ENCODE measurements at regions not wholly inside any gene's neighbourhood (a gene's known extent, or its start where the extent isn't known, plus 50 kb on each side); places are given as distances from the start of the nearest gene placed in this dataset.
"Not testable (repeated sequence)": the region's sequence is repeated elsewhere in the genome, so short reads cannot be mapped to it uniquely, and the experiment has no call there.

GRCh38 chr2:128591022-128591860 is 272.6 kb upstream of the HS6ST1 start:
- no peak overlapping the region for H3K4me3 ChIP-seq (ENCODE audit: low read depth, low read length)

GRCh38 chr2:128591861-128592822 is 273.5 kb upstream of the HS6ST1 start:
- no peak overlapping the region for H3K4me3 ChIP-seq (ENCODE audit: low read depth, low read length)

GRCh38 chr2:128593518-128593878 is 274.8 kb upstream of the HS6ST1 start:
- no peak overlapping the region for H3K4me3 ChIP-seq (ENCODE audit: low read depth, low read length)

- no peak overlapping the region for H3K4me3 ChIP-seq (ENCODE audit: low read depth, low read length)
Measured at GRCh38 chr2:128593879-128594650, 275.4 kb upstream of the HS6ST1 start.

- H3K4me3 ChIP-seq (ENCODE audit: low read depth, low read length), result no peak overlapping the region
Measured at GRCh38 chr2:128594651-128594910, 275.9 kb upstream of the HS6ST1 start.

- no peak overlapping the region for H3K4me3 ChIP-seq (ENCODE audit: low read depth, low read length)
Measured at GRCh38 chr2:128594953-128595677, 276.4 kb upstream of the HS6ST1 start.

- no peak overlapping the region for H3K4me3 ChIP-seq (ENCODE audit: low read depth, low read length)
Measured at GRCh38 chr2:128595763-128596395, 277.2 kb upstream of the HS6ST1 start.

- no peak overlapping the region for H3K4me3 ChIP-seq (ENCODE audit: low read depth, low read length)
Measured at GRCh38 chr2:128596396-128597120, 277.9 kb upstream of the HS6ST1 start.

GRCh38 chr2:128597121-128597762 is 278.6 kb upstream of the HS6ST1 start:
- no peak overlapping the region for H3K4me3 ChIP-seq (ENCODE audit: low read depth, low read length)

- H3K4me3 ChIP-seq (ENCODE audit: low read depth, low read length), result not testable (repeated sequence)
Measured at GRCh38 chr2:128598260-128598659, 279.6 kb upstream of the HS6ST1 start.

GRCh38 chr2:128598862-128599441 is 280.3 kb upstream of the HS6ST1 start:
- H3K4me3 ChIP-seq (ENCODE audit: low read depth, low read length), result no peak overlapping the region

GRCh38 chr2:128599700-128600099 is 281.0 kb upstream of the HS6ST1 start:
- no peak overlapping the region for H3K4me3 ChIP-seq (ENCODE audit: low read depth, low read length)

GRCh38 chr2:128600581-128601297 is 282.1 kb upstream of the HS6ST1 start:
- no peak overlapping the region for H3K4me3 ChIP-seq (ENCODE audit: low read depth, low read length)

GRCh38 chr2:128601298-128602037 is 282.8 kb upstream of the HS6ST1 start:
- no peak overlapping the region for H3K4me3 ChIP-seq (ENCODE audit: low read depth, low read length)

- no peak overlapping the region for H3K4me3 ChIP-seq (ENCODE audit: low read depth, low read length)
Measured at GRCh38 chr2:128602038-128602698, 283.5 kb upstream of the HS6ST1 start.

- no peak overlapping the region for H3K4me3 ChIP-seq (ENCODE audit: low read depth, low read length)
Measured at GRCh38 chr2:128602699-128603101, 284.0 kb upstream of the HS6ST1 start.

- H3K4me3 ChIP-seq (ENCODE audit: low read depth, low read length), result no peak overlapping the region
Measured at GRCh38 chr2:128603411-128603924, 284.8 kb upstream of the HS6ST1 start.

All from iPS-11a (cell line).